ENCODE measurements at regions not wholly inside any gene's neighbourhood (a gene's known extent, or its start where the extent isn't known, plus 50 kb on each side); places are given as distances from the start of the nearest gene placed in this dataset.

- TF ChIP-seq EGR1 (IDR thresholded peaks at IDR 0.05; ENCODE audit: low read depth in 2 of 2): no peak
These were observed 416.9 kb upstream of the ID2 start (continued) for GRCh38 chr2:8264981-8265380.

GRCh38 chr2:8265476-8266226, 416.2 kb upstream of the ID2 start:
- H3K9ac ChIP-seq (ENCODE audit: low read depth in 1 of 2, low read length in 2 of 2): no peak overlapping the region
- peaks cover 0 to 3% (median 3%) of the 10 kb centered on the region in 4 donors for H3K4me1 ChIP-seq (ENCODE audit: control insufficient read depth in 4 of 4, insufficient read depth in 4 of 4, low read length in 3 of 4)
- H3K36me3 ChIP-seq (ENCODE audit: control insufficient read depth in 4 of 4, insufficient read depth in 3 of 4, low read depth in 1 of 4, low read length in 3 of 4): no peaks in the 10 kb centered on the region
- DNase-seq (ENCODE audit: low spot score): no peak
- no peaks in the 10 kb centered on the region for H3K27me3 ChIP-seq (ENCODE audit: control insufficient read depth in 4 of 4, insufficient read depth in 4 of 4, low read length in 3 of 4)
- TF ChIP-seq ATF3 (IDR thresholded peaks at IDR 0.05) (no peak), FOXA1 (IDR thresholded peaks at IDR 0.05) (no peak), GABPA (IDR thresholded peaks at IDR 0.05 in 1 of 2, conservative IDR thresholded peaks at IDR 0.05 in 1 of 2) (no peak), EGR1 (IDR thresholded peaks at IDR 0.05; ENCODE audit: low read depth in 2 of 2) (no peak), RXRA (IDR thresholded peaks at IDR 0.05) (no peak), JUND (IDR thresholded peaks at IDR 0.05) (no peak), FOXA2 (IDR thresholded peaks at IDR 0.05) (no peak), YY1 (IDR thresholded peaks at IDR 0.05) (no peak), SP1 (IDR thresholded peaks at IDR 0.05) (no peak), CTCF (IDR thresholded peaks at IDR 0.05; ENCODE audit: low read depth, low read length, missing input control) (no peak), NR2F2 (IDR thresholded peaks at IDR 0.05) (no peak)
- no peak overlapping the region for H3K4me3 ChIP-seq (ENCODE audit: low read depth in 1 of 3, low read length in 3 of 3)
- 92% methylated on average over 5 of the region's 5 CpGs for WGBS
- no peak overlapping the region for H3K27ac ChIP-seq (ENCODE audit: low read depth in 1 of 2, low read length in 2 of 2)
- no peaks in the 10 kb centered on the region for H3K9me3 ChIP-seq (ENCODE audit: control insufficient read depth in 4 of 4, low read length in 3 of 4)

GRCh38 chr2:8266563-8266962, 415.3 kb upstream of the ID2 start:
- Histone ChIP-seq H3K27me3 (ENCODE audit: control insufficient read depth in 4 of 4, insufficient read depth in 4 of 4, low read length in 3 of 4) (no peaks in the 10 kb centered on the region), H3K9ac (ENCODE audit: low read depth in 1 of 2, low read length in 2 of 2) (no peak overlapping the region), H3K27ac (ENCODE audit: low read depth in 1 of 2, low read length in 2 of 2) (no peak overlapping the region), H3K4me1 (ENCODE audit: control insufficient read depth in 4 of 4, insufficient read depth in 4 of 4, low read length in 3 of 4) (peaks cover 0 to 6% (median 4%) of the 10 kb centered on the region in 4 donors), H3K36me3 (ENCODE audit: control insufficient read depth in 4 of 4, insufficient read depth in 3 of 4, low read depth in 1 of 4, low read length in 3 of 4) (no peaks in the 10 kb centered on the region), H3K9me3 (ENCODE audit: control insufficient read depth in 4 of 4, low read length in 3 of 4) (no peaks in the 10 kb centered on the region), H3K4me3 (ENCODE audit: low read depth in 1 of 3, low read length in 3 of 3) (no peak overlapping the region)
- 95% methylated on average over 3 of the region's 3 CpGs for WGBS
- no peak for DNase-seq (ENCODE audit: low spot score)
- TF ChIP-seq NR2F2 (IDR thresholded peaks at IDR 0.05): no peak

GRCh38 chr2:8267048-8267447, 414.8 kb upstream of the ID2 start:
- DNase-seq (ENCODE audit: low spot score): no peak
- Histone ChIP-seq H3K36me3 (ENCODE audit: control insufficient read depth in 4 of 4, insufficient read depth in 3 of 4, low read depth in 1 of 4, low read length in 3 of 4) (no peaks in the 10 kb centered on the region), H3K9me3 (ENCODE audit: control insufficient read depth in 4 of 4, low read length in 3 of 4) (no peaks in the 10 kb centered on the region)
- no peak for TF ChIP-seq YY1 (IDR thresholded peaks at IDR 0.05)
- TF ChIP-seq FOXA2 (IDR thresholded peaks at IDR 0.05): no peak
- no peak for TF ChIP-seq EGR1 (IDR thresholded peaks at IDR 0.05; ENCODE audit: low read depth in 2 of 2)
- no peak for TF ChIP-seq REST (IDR thresholded peaks at IDR 0.05)
- no peak for TF ChIP-seq ATF3 (IDR thresholded peaks at IDR 0.05)
- TF ChIP-seq MAX (IDR thresholded peaks at IDR 0.05): no peak
- TF ChIP-seq RXRA (IDR thresholded peaks at IDR 0.05): no peak
- no peak for TF ChIP-seq CTCF (IDR thresholded peaks at IDR 0.05; ENCODE audit: low read depth, low read length, missing input control)

More at GRCh38 chr2:8267048-8267447, 414.8 kb upstream of the ID2 start:
- WGBS: 94% methylated on average over 3 of the region's 3 CpGs
- H3K27me3 ChIP-seq (ENCODE audit: control insufficient read depth in 4 of 4, insufficient read depth in 4 of 4, low read length in 3 of 4): no peaks in the 10 kb centered on the region
- H3K4me1 ChIP-seq (ENCODE audit: control insufficient read depth in 4 of 4, insufficient read depth in 4 of 4, low read length in 3 of 4): peaks cover 0 to 6% (median 3%) of the 10 kb centered on the region in 4 donors
- no peak overlapping the region for H3K27ac ChIP-seq (ENCODE audit: low read depth in 1 of 2, low read length in 2 of 2)
- H3K4me3 ChIP-seq (ENCODE audit: low read depth in 1 of 3, low read length in 3 of 3): no peak overlapping the region
- H3K9ac ChIP-seq (ENCODE audit: low read depth in 1 of 2, low read length in 2 of 2): no peak overlapping the region
